Neural cell (in vitro differentiated cells): ENCODE measurements at regions not wholly inside any gene's neighbourhood (a gene's known extent, or its start where the extent isn't known, plus 50 kb on each side); places are given as distances from the start of the nearest gene placed in this dataset.

Experiments
- H2AFZ ChIP-seq: fragments of 200-600, 300-800 bp; sonication (generic), shearing (Covaris generic); 2 replicates; pipeline ENCODE4 v1.6.0; 2014; ENCODE audit warnings: low read depth, mild to moderate bottlenecking, antibody characterized with exemption, low read length, moderate library complexity
- H3F3A ChIP-seq: fragments of 200-600 bp; shearing (Covaris generic); 2 replicates; pipeline ENCODE4 v1.6.1; 2016; ENCODE audit warnings: mild to moderate bottlenecking, moderate library complexity, mixed read lengths, antibody characterized with exemption, low read length; ENCODE audit not compliant: insufficient read depth, poor library complexity, severe bottlenecking
- H3K27ac ChIP-seq: fragments of 200-600, 300-800 bp; sonication (generic), shearing (Covaris generic); 2 replicates; pipeline ENCODE4 v1.5.1; 2014; ENCODE audit warnings: mild to moderate bottlenecking, low read length, moderate library complexity
- H3K27me3 ChIP-seq: fragments of 300-800, 200-600 bp; sonication (generic), shearing (Covaris generic); 2 replicates; pipeline ENCODE4 v1.6.0; 2014; ENCODE audit warnings: mild to moderate bottlenecking, low read depth, low read length, moderate library complexity; ENCODE audit not compliant: insufficient read depth
- H3K36me3 ChIP-seq: fragments of 300-800, 200-600 bp; sonication (generic), shearing (Covaris generic); 2 replicates; pipeline ENCODE4 v1.5.1; 2014; ENCODE audit warnings: mild to moderate bottlenecking, antibody characterized with exemption, low read length, moderate library complexity; ENCODE audit not compliant: insufficient read depth
- H3K4me2 ChIP-seq: fragments of 300-800, 200-600 bp; sonication (generic), shearing (Covaris generic); 2 replicates; pipeline ENCODE4 v1.6.0; 2014; ENCODE audit warnings: mild to moderate bottlenecking, low read length
- H3K4me3 ChIP-seq: fragments of 300-800, 200-600 bp; sonication (generic), shearing (Covaris generic); 2 replicates; pipeline ENCODE4 v1.5.1; 2014; ENCODE audit warnings: mild to moderate bottlenecking, low read length, moderate library complexity
- H3K79me2 ChIP-seq: fragments of 200-600 bp; shearing (Covaris generic); replicated peaks from 2 replicates; pipeline ENCODE4 v1.6.0; 2014; ENCODE audit warnings: mild to moderate bottlenecking, low read length, moderate library complexity; ENCODE audit not compliant: insufficient read depth
- H3K9ac ChIP-seq: fragments of 300-800, 200-600 bp; sonication (generic), shearing (Covaris generic); 2 replicates; pipeline ENCODE4 v1.6.1; 2016; ENCODE audit warnings: mild to moderate bottlenecking, low read length, mixed read lengths
- H3K9me2 ChIP-seq: fragments of 200-600 bp; shearing (Covaris generic); 2 replicates; pipeline ENCODE4 v1.6.1; 2016; ENCODE audit warnings: mild to moderate bottlenecking, low read length, mixed read lengths; ENCODE audit not compliant: insufficient read depth
- H3K9me3 ChIP-seq: fragments of 200-600, 300-800 bp; sonication (generic), shearing (Covaris generic); 2 replicates; pipeline ENCODE4 v1.6.1; 2016; ENCODE audit warnings: mild to moderate bottlenecking, mixed run types, low read length, moderate library complexity, mixed read lengths
- H4K20me1 ChIP-seq: fragments of 200-600 bp; shearing (Covaris generic); 2 replicates; pipeline ENCODE4 v1.6.1; 2016; ENCODE audit warnings: mild to moderate bottlenecking, mixed run types; ENCODE audit not compliant: insufficient read depth
- CTCF ChIP-seq: fragments of 450-650 bp; IDR thresholded peaks from 2 replicates; pipeline ENCODE4 v1.5.1; 2014; ENCODE audit warnings: antibody characterized with exemption, mild to moderate bottlenecking, moderate library complexity; ENCODE audit not compliant: poor library complexity, severe bottlenecking
- EP300 ChIP-seq: fragments of 450-650 bp; conservative IDR thresholded peaks from 2 replicates; pipeline ENCODE4 v1.6.1; 2014; ENCODE audit warnings: antibody characterized with exemption, mild to moderate bottlenecking, moderate library complexity; ENCODE audit not compliant: poor library complexity, severe bottlenecking
- EZH2 ChIP-seq: fragments of 200-600, 300-800 bp; shearing (Covaris generic), sonication (generic); IDR thresholded peaks from 2 replicates; pipeline ENCODE4 v1.6.1; 2014; ENCODE audit warnings: antibody characterized with exemption, low read length, borderline replicate concordance, mild to moderate bottlenecking; ENCODE audit not compliant: insufficient read depth, poor library complexity, severe bottlenecking
- MXI1 ChIP-seq: fragments of 450-650 bp; conservative IDR thresholded peaks from 2 replicates; pipeline ENCODE4 v1.6.1; 2014; ENCODE audit warnings: antibody characterized with exemption, mild to moderate bottlenecking; ENCODE audit not compliant: poor library complexity, severe bottlenecking
- POLR2AphosphoS5 ChIP-seq: IDR thresholded peaks from 2 replicates; pipeline ENCODE4 v1.6.1; 2012
- RAD21 ChIP-seq: fragments of 450-650 bp; conservative IDR thresholded peaks from 2 replicates; pipeline ENCODE4 v1.6.1; 2014; ENCODE audit warnings: antibody characterized with exemption, mild to moderate bottlenecking, moderate library complexity
- REST ChIP-seq: IDR thresholded peaks from 2 replicates; pipeline ENCODE4 v1.6.1; 2012; ENCODE audit warnings: borderline replicate concordance
- SMC3 ChIP-seq: fragments of 450-650 bp; conservative IDR thresholded peaks from 2 replicates; pipeline ENCODE4 v1.6.1; 2014; ENCODE audit warnings: antibody characterized with exemption, mild to moderate bottlenecking, moderate library complexity; ENCODE audit not compliant: poor library complexity
- TAF1 ChIP-seq: IDR thresholded peaks from 2 replicates; pipeline ENCODE4 v1.6.1; 2012; ENCODE audit warnings: low read depth

GRCh38 chr5:36523450-36523849 is 83.0 kb upstream of the SLC1A3 start:
- Histone ChIP-seq H3K27ac (no peak overlapping the region), H3K36me3 (no peaks in the 10 kb centered on the region)

GRCh38 chr5:36523926-36524325 is 82.5 kb upstream of the SLC1A3 start:
- no peak for TF ChIP-seq EP300
- no peak for TF ChIP-seq TAF1
- TF ChIP-seq REST = no peak
- TF ChIP-seq SMC3 = no peak
- TF ChIP-seq MXI1 = no peak
- TF ChIP-seq EZH2 = no peak
- no peak for TF ChIP-seq RAD21
- no peak for TF ChIP-seq POLR2AphosphoS5
- Histone ChIP-seq H3K79me2 (no peaks in the 10 kb centered on the region), H3K4me3 (no peak overlapping the region), H4K20me1 (no peaks in the 10 kb centered on the region), H3K27me3 (no peaks in the 10 kb centered on the region), H2AFZ (no peak overlapping the region), H3K9ac (no peak overlapping the region), H3K36me3 (no peaks in the 10 kb centered on the region), H3K9me2 (no peaks in the 10 kb centered on the region), H3K27ac (no peak overlapping the region), H3F3A (no peaks in the 10 kb centered on the region), H3K9me3 (no peaks in the 10 kb centered on the region), H3K4me2 (no peak overlapping the region)

More at GRCh38 chr5:36523450-36523849, 83.0 kb upstream of the SLC1A3 start:
- no peaks in the 10 kb centered on the region for H3K79me2 ChIP-seq
- H3F3A ChIP-seq = no peaks in the 10 kb centered on the region
- no peak overlapping the region for H3K4me2 ChIP-seq
- H3K4me3 ChIP-seq = no peak overlapping the region
- no peaks in the 10 kb centered on the region for H3K9me3 ChIP-seq
- H4K20me1 ChIP-seq = no peaks in the 10 kb centered on the region
- TF ChIP-seq REST = no peak
- no peak for TF ChIP-seq MXI1
- TF ChIP-seq CTCF = no peak
- TF ChIP-seq RAD21 = no peak
- no peak for TF ChIP-seq SMC3
- TF ChIP-seq EP300 = no peak
- TF ChIP-seq POLR2AphosphoS5 = no peak
- no peak for TF ChIP-seq TAF1
- TF ChIP-seq EZH2 = no peak
- H3K27me3 ChIP-seq = no peaks in the 10 kb centered on the region
- H3K9me2 ChIP-seq = no peaks in the 10 kb centered on the region
- H2AFZ ChIP-seq = no peak overlapping the region
- no peak overlapping the region for H3K9ac ChIP-seq
